ENCODE measurements at regions not wholly inside any gene's neighbourhood (a gene's known extent, or its start where the extent isn't known, plus 50 kb on each side); places are given as distances from the start of the nearest gene placed in this dataset.

- TF ChIP-seq ZFP36 (IDR thresholded peaks at IDR 0.05; ENCODE audit: borderline replicate concordance, low read depth, low read length, partially characterized antibody), result no peak
- TF ChIP-seq CTCF (CRISPR knock-in tag; IDR thresholded peaks at IDR 0.05), result no peak
- TF ChIP-seq POLR2A (IDR thresholded peaks at IDR 0.05; ENCODE audit: insufficient read depth in 1 of 2, low read depth in 2 of 2, low read length in 2 of 2), result no peak
- no peak for TF ChIP-seq MAX (IDR thresholded peaks at IDR 0.05)
Observed at GRCh38 chr5:68861099-68861498, 232.7 kb upstream of the SLC30A5 start.

All from HepG2 (cell line).